ENCODE measurements at regions not wholly inside any gene's neighbourhood (a gene's known extent, or its start where the extent isn't known, plus 50 kb on each side); places are given as distances from the start of the nearest gene placed in this dataset.

DNA sequence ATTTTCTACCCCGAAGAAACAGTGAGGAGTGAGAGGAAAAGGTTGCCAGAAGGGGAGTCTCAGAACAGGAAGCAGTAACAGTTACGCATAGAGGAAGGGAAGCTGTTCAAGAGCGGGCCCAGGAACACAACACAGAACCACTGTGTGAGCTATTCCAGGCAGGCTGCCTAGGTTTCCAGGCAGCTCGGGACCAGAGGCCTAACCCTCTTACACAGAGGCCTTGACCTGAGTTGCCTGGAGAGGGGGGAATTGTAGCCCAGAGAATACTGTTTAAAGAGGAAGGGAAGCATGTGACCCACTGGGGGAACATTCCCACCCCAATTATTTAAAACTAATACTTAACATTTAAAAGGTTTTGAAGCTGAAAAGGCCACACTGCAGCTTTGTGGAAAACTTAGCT lies 93.3 kb upstream of the ZNF98 start:
- Histone ChIP-seq H3K36me3 (ENCODE audit: control insufficient read depth in 1 of 2, insufficient read depth in 2 of 2, low read length in 2 of 2) (no peaks in the 10 kb centered on the region), H3K9me2 (ENCODE audit: insufficient read depth) (no peaks in the 10 kb centered on the region), H3K9ac (ENCODE audit: low read length) (no peak overlapping the region), H3K27ac (ENCODE audit: low read depth, low read length) (no peak overlapping the region), H3K9me3 (ENCODE audit: control insufficient read depth in 1 of 2, insufficient read depth in 1 of 2, low read depth in 1 of 2, low read length in 2 of 2) (peaks cover 0 to 5% of the 10 kb centered on the region in 2 experiments; a peak in 2 of 4 replicates), H3K4me2 (ENCODE audit: low read length) (no peak overlapping the region), H3K27me3 (ENCODE audit: insufficient read depth, low read length) (no peaks in the 10 kb centered on the region), H4K20me1 (ENCODE audit: insufficient read depth) (no peaks in the 10 kb centered on the region), H3K4me1 (ENCODE audit: control insufficient read depth in 1 of 2, insufficient read depth in 2 of 2, low read length in 2 of 2) (no peaks in the 10 kb centered on the region), H3K4me3 (replicated peaks in 1 of 2; ENCODE audit: low read depth in 1 of 2, low read length in 2 of 2) (no peak overlapping the region), H2AFZ (ENCODE audit: low read depth, low read length, poor library complexity, severe bottlenecking) (no peak overlapping the region), H3K79me2 (ENCODE audit: insufficient read depth, low read length) (no peaks in the 10 kb centered on the region)
- intact Hi-C loops (cut with micrococcal nuclease), result no loop called here
- ChIA-PET RAD21 (ENCODE audit: low non-redundant PET in 1 of 2, low total read pairs in 2 of 2, uncharacterized antibody in 2 of 2, unreplicated experiment in 2 of 2) (interaction anchor here in 1 of 2 experiments (0.7 kb wide), 1 partner anchor 25 kb away, joined by 3 read pairs; no protein-coding TSS in a partner anchor), POLR2A (no interaction called here), CTCF (no interaction called here)
- no peak for DNase-seq (ENCODE audit: low read depth, low spot score)
- no peak for ATAC-seq
- no TSS peak for BruUV-seq (replicated peaks)
- TF ChIP-seq SP1 (IDR thresholded peaks at IDR 0.05; ENCODE audit: low read depth) (no peak), SRF (IDR thresholded peaks at IDR 0.05; ENCODE audit: low read depth) (no peak), EGR1 (IDR thresholded peaks at IDR 0.05; ENCODE audit: low read depth) (no peak), JUND (IDR thresholded peaks at IDR 0.05) (no peak)
- TF ChIP-seq, protein P1, sequence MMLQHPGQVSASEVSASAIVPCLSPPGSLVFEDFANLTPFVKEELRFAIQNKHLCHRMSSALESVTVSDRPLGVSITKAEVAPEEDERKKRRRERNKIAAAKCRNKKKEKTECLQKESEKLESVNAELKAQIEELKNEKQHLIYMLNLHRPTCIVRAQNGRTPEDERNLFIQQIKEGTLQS (IDR thresholded peaks at IDR 0.05), result no peak
- TF ChIP-seq, protein P2, sequence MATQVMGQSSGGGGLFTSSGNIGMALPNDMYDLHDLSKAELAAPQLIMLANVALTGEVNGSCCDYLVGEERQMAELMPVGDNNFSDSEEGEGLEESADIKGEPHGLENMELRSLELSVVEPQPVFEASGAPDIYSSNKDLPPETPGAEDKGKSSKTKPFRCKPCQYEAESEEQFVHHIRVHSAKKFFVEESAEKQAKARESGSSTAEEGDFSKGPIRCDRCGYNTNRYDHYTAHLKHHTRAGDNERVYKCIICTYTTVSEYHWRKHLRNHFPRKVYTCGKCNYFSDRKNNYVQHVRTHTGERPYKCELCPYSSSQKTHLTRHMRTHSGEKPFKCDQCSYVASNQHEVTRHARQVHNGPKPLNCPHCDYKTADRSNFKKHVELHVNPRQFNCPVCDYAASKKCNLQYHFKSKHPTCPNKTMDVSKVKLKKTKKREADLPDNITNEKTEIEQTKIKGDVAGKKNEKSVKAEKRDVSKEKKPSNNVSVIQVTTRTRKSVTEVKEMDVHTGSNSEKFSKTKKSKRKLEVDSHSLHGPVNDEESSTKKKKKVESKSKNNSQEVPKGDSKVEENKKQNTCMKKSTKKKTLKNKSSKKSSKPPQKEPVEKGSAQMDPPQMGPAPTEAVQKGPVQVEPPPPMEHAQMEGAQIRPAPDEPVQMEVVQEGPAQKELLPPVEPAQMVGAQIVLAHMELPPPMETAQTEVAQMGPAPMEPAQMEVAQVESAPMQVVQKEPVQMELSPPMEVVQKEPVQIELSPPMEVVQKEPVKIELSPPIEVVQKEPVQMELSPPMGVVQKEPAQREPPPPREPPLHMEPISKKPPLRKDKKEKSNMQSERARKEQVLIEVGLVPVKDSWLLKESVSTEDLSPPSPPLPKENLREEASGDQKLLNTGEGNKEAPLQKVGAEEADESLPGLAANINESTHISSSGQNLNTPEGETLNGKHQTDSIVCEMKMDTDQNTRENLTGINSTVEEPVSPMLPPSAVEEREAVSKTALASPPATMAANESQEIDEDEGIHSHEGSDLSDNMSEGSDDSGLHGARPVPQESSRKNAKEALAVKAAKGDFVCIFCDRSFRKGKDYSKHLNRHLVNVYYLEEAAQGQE (IDR thresholded peaks at IDR 0.05; ENCODE audit: low read depth), result no peak

DNA sequence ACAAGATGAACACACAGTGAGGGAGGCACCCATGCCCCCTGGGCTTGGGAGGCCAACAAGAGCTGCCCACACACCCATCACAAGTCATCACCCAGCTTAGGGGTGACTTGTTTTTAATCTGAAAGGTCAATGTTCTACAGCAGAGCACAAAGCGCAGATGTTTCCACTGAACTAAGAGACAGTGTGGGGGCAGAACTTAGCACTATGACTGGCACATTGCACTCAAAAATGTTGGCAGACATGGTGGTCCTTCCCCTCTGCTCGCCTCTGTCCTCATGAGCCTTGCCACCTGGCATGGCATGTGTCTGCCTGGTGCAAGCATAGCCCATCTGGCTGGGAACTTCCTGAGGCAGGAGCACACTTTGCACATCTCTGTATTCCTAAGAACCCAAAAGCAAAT lies 81.4 kb upstream of the ZNF98 start:
- no TSS peak for BruUV-seq (replicated peaks)
- Histone ChIP-seq H3K79me2 (ENCODE audit: insufficient read depth, low read length) (no peaks in the 10 kb centered on the region), H3K27ac (ENCODE audit: low read depth, low read length) (no peak overlapping the region), H4K20me1 (ENCODE audit: insufficient read depth) (no peaks in the 10 kb centered on the region), H3K4me1 (ENCODE audit: control insufficient read depth in 1 of 2, insufficient read depth in 2 of 2, low read length in 2 of 2) (no peaks in the 10 kb centered on the region), H3K9me2 (ENCODE audit: insufficient read depth) (no peaks in the 10 kb centered on the region), H3K9ac (ENCODE audit: low read length) (no peak overlapping the region), H3K9me3 (ENCODE audit: control insufficient read depth in 1 of 2, insufficient read depth in 1 of 2, low read depth in 1 of 2, low read length in 2 of 2) (peaks cover 20 to 25% of the 10 kb centered on the region in 2 experiments; a peak in 2 of 4 replicates), H2AFZ (ENCODE audit: low read depth, low read length, poor library complexity, severe bottlenecking) (no peak overlapping the region), H3K36me3 (ENCODE audit: control insufficient read depth in 1 of 2, insufficient read depth in 2 of 2, low read length in 2 of 2) (no peaks in the 10 kb centered on the region), H3K27me3 (ENCODE audit: insufficient read depth, low read length) (no peaks in the 10 kb centered on the region), H3K4me3 (replicated peaks in 1 of 2; ENCODE audit: low read depth in 1 of 2, low read length in 2 of 2) (no peak overlapping the region), H3K4me2 (ENCODE audit: low read length) (no peak overlapping the region)
- DNase-seq (ENCODE audit: low read depth, low spot score), result no peak
- CTCF ChIA-PET, result no interaction called here
- intact Hi-C loops (cut with micrococcal nuclease), result no loop called here
- TF ChIP-seq POLR2A (IDR thresholded peaks at IDR 0.05; ENCODE audit: borderline replicate concordance, extremely low read depth, insufficient read depth, insufficient read length) (no peak), FOSL1 (IDR thresholded peaks at IDR 0.05; ENCODE audit: low read depth) (no peak), SIN3A (IDR thresholded peaks at IDR 0.05; ENCODE audit: low read depth) (no peak), YY1 (IDR thresholded peaks at IDR 0.05; ENCODE audit: extremely low read depth, insufficient replicate concordance, low read depth, low read length) (no peak), EZH2phosphoT487 (IDR thresholded peaks at IDR 0.05; ENCODE audit: borderline replicate concordance) (no peak), SRF (IDR thresholded peaks at IDR 0.05; ENCODE audit: low read depth) (no peak), JUND (IDR thresholded peaks at IDR 0.05) (no peak), ZFX (IDR thresholded peaks at IDR 0.05) (no peak), EZH2 (IDR thresholded peaks at IDR 0.05) (no peak), ELF1 (IDR thresholded peaks at IDR 0.05; ENCODE audit: borderline replicate concordance, low read depth) (no peak), POLR2AphosphoS5 (IDR thresholded peaks at IDR 0.05; ENCODE audit: low read depth, low read length) (no peak)
- TF ChIP-seq, protein P2 (IDR thresholded peaks at IDR 0.05; ENCODE audit: low read depth), result no peak
- TF ChIP-seq, protein P1 (IDR thresholded peaks at IDR 0.05), result no peak
- RAD21 ChIA-PET (ENCODE audit: low non-redundant PET in 1 of 2, low total read pairs in 2 of 2, uncharacterized antibody in 2 of 2, unreplicated experiment in 2 of 2), result no interaction called here
- no peak for ATAC-seq
- POLR2A ChIA-PET, result no interaction called here
